Neural crest cell (in vitro differentiated cells): ENCODE measurements at regions not wholly inside any gene's neighbourhood (a gene's known extent, or its start where the extent isn't known, plus 50 kb on each side); places are given as distances from the start of the nearest gene placed in this dataset.

Experiments used
- DNase-seq: peaks from one replicate; pipeline ENCODE4 v3.0.0; 2021; ENCODE audit warnings: low read depth, mixed read lengths, low spot score
- H3K27ac Mint-ChIP-seq: one replicate; pipeline ENCODE4 v1.8.0; 2021; ENCODE audit warnings: mild to moderate bottlenecking, mixed read lengths; ENCODE audit not compliant: unreplicated experiment
- H3K27me3 Mint-ChIP-seq: 2 replicates; pipeline ENCODE4 v1.8.0; 2021; ENCODE audit warnings: low read depth, mild to moderate bottlenecking, mixed read lengths
- H3K36me3 Mint-ChIP-seq: 2 replicates; pipeline ENCODE4 v1.8.0; 2021; ENCODE audit warnings: low read depth, mild to moderate bottlenecking, mixed read lengths
- H3K4me1 Mint-ChIP-seq: 2 replicates; pipeline ENCODE4 v1.8.0; 2021; ENCODE audit warnings: mixed read lengths
- H3K4me3 Mint-ChIP-seq: one replicate; pipeline ENCODE4 v1.8.0; 2021; ENCODE audit warnings: mild to moderate bottlenecking, mixed read lengths
- H3K9me3 Mint-ChIP-seq: 2 replicates; pipeline ENCODE4 v1.8.0; 2021; ENCODE audit warnings: mixed read lengths
- TF ChIP-seq, protein P1 (sequence below): fragments of 200-600 bp; sonication (generic); conservative IDR thresholded peaks from 2 replicates; pipeline ENCODE4 v1.5.0; 2021; ENCODE audit warnings: antibody characterized with exemption, mild to moderate bottlenecking

DNA sequence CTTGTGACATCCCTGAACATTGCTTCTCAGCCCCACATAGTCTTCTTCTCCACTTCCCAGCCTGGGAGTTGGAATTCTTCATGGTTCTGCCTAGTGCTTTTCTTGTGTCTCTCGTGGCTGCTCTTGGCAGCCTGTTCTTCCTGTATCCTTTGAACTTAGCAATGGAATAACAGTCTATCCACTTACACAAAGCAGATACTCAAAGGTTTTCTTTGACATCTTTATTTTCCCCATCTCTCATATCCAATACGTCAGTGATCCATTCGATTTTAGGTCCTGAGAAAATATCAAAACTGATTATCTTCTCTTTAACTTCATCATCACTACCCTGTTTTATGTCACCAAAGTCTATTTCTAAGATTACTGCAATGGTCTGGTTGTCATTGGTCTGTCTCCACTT, 1091.2 kb upstream of the PIK3C3 start:
- TF ChIP-seq, protein P1, sequence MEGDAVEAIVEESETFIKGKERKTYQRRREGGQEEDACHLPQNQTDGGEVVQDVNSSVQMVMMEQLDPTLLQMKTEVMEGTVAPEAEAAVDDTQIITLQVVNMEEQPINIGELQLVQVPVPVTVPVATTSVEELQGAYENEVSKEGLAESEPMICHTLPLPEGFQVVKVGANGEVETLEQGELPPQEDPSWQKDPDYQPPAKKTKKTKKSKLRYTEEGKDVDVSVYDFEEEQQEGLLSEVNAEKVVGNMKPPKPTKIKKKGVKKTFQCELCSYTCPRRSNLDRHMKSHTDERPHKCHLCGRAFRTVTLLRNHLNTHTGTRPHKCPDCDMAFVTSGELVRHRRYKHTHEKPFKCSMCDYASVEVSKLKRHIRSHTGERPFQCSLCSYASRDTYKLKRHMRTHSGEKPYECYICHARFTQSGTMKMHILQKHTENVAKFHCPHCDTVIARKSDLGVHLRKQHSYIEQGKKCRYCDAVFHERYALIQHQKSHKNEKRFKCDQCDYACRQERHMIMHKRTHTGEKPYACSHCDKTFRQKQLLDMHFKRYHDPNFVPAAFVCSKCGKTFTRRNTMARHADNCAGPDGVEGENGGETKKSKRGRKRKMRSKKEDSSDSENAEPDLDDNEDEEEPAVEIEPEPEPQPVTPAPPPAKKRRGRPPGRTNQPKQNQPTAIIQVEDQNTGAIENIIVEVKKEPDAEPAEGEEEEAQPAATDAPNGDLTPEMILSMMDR, result no peak
- H3K4me3 Mint-ChIP-seq, result no peak overlapping the region
- H3K36me3 Mint-ChIP-seq, result no peaks in the 10 kb centered on the region
- no peak overlapping the region for H3K27ac Mint-ChIP-seq
- H3K27me3 Mint-ChIP-seq, result no peaks in the 10 kb centered on the region
- H3K4me1 Mint-ChIP-seq, result peaks cover 8% of the 10 kb centered on the region
- no peaks in the 10 kb centered on the region for H3K9me3 Mint-ChIP-seq
- no peak for DNase-seq

DNA sequence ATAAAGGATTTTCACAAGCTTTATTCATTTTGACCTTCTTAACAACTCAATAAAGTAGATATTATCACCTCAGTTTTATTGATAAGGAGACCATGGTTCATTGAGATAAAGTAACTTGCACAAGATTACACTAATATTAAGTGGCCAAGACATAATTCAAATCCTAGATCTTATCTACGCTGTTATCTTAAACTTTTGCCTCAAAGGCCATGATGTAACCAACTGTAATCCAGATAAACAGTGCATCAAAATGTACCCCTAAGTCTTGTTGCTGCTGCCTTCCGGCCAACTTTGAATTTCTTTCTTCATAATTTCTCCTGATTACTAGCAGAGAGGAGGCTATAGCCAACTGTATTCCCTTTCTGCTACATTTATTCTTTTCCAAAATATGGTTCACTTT, 1094.8 kb upstream of the PIK3C3 start:
- no peaks in the 10 kb centered on the region for H3K27me3 Mint-ChIP-seq
- no peak overlapping the region for H3K27ac Mint-ChIP-seq
- TF ChIP-seq, protein P1, result no peak
- H3K36me3 Mint-ChIP-seq, result no peaks in the 10 kb centered on the region
- no peaks in the 10 kb centered on the region for H3K9me3 Mint-ChIP-seq
- no peak overlapping the region for H3K4me3 Mint-ChIP-seq
- H3K4me1 Mint-ChIP-seq, result peaks cover 16% of the 10 kb centered on the region
- DNase-seq, result no peak

DNA sequence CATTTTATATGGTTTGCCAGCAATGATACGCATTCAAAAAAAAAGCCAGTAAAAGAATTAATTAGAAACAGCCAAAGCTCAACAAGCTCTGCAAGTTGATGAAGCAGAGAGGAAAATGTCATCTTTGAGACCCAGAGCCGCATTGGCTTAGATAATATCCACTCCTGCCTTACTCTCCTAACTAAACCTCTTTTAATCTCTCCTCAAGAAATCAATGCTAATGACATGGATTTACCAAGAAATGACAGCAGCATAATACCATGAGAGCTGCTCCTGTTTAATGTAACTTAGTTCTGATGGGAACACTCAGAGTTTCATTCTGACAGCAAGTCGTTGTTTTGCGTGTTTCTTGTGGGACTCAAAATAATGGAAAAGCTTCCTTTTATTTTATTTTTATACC, 1099.4 kb upstream of the PIK3C3 start:
- Mint-ChIP-seq H3K27me3 (no peaks in the 10 kb centered on the region), H3K4me3 (no peak overlapping the region), H3K9me3 (no peaks in the 10 kb centered on the region), H3K27ac (no peak overlapping the region), H3K4me1 (peaks cover 8% of the 10 kb centered on the region), H3K36me3 (no peaks in the 10 kb centered on the region)
- no peak for DNase-seq
- TF ChIP-seq, protein P1, result no peak

GRCh38 chr18:40852406-40852805, 1102.6 kb upstream of the PIK3C3 start:
- DNase-seq, result no peak
- no peaks in the 10 kb centered on the region for H3K36me3 Mint-ChIP-seq
- no peaks in the 10 kb centered on the region for H3K27me3 Mint-ChIP-seq
- no peak overlapping the region for H3K4me3 Mint-ChIP-seq
- TF ChIP-seq, protein P1, result no peak
- H3K27ac Mint-ChIP-seq, result no peak overlapping the region
- H3K4me1 Mint-ChIP-seq, result peaks cover 8% of the 10 kb centered on the region
- no peaks in the 10 kb centered on the region for H3K9me3 Mint-ChIP-seq

GRCh38 chr18:40851014-40851429, 1104.0 kb upstream of the PIK3C3 start:
- H3K36me3 Mint-ChIP-seq, result no peaks in the 10 kb centered on the region
- H3K9me3 Mint-ChIP-seq, result no peaks in the 10 kb centered on the region
- H3K27ac Mint-ChIP-seq, result no peak overlapping the region
- H3K4me3 Mint-ChIP-seq, result no peak overlapping the region
- peaks cover 8% of the 10 kb centered on the region for H3K4me1 Mint-ChIP-seq
- H3K27me3 Mint-ChIP-seq, result no peaks in the 10 kb centered on the region
- no peak for DNase-seq
- TF ChIP-seq, protein P1, result no peak

DNA sequence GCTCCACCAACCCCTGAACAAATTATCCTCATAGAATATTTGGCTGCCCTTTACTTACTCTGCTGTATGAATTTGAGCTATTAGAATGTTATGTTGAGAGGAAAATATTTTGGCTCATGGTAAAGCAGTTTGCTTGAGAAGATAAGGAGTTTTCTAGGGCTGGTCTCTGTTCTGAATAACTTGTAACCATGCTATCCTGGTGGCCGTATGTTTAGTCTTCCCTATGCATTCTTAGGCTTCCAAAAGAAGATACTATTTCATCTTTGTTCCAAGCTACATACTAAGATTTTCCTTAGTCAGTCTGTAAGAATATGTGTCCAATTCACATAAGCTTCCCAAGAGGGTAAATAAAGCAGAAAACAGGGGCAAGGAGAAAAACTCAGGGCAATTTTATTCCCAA, 1105.1 kb upstream of the PIK3C3 start:
- H3K4me1 Mint-ChIP-seq, result no peaks in the 10 kb centered on the region
- no peaks in the 10 kb centered on the region for H3K36me3 Mint-ChIP-seq
- DNase-seq, result no peak
- no peak overlapping the region for H3K4me3 Mint-ChIP-seq
- no peaks in the 10 kb centered on the region for H3K9me3 Mint-ChIP-seq
- TF ChIP-seq, protein P1, result no peak
- no peaks in the 10 kb centered on the region for H3K27me3 Mint-ChIP-seq
- no peak overlapping the region for H3K27ac Mint-ChIP-seq
